ENCODE measurements at regions not wholly inside any gene's neighbourhood (a gene's known extent, or its start where the extent isn't known, plus 50 kb on each side); places are given as distances from the start of the nearest gene placed in this dataset.

- H4K20me1 ChIP-seq (ENCODE audit: insufficient read depth, low read length), result no peaks in the 10 kb centered on the region
- H3K4me2 ChIP-seq (ENCODE audit: low read length), result no peak overlapping the region
- H3K4me3 ChIP-seq (ENCODE audit: low read length), result no peak overlapping the region
- no peak overlapping the region for H2AFZ ChIP-seq (ENCODE audit: low read depth, low read length)
- no peaks in the 10 kb centered on the region for H3K36me3 ChIP-seq (replicated peaks; ENCODE audit: low read depth, low read length)
- H3K27me3 ChIP-seq (ENCODE audit: low read depth, low read length), result peaks cover 17% of the 10 kb centered on the region; the same call in 1 of the 2 replicates
- peaks cover 3% of the 10 kb centered on the region; the same call in 1 of the 2 replicates for H3K4me1 ChIP-seq (ENCODE audit: low read length)
- H3K27ac ChIP-seq (ENCODE audit: low read length), result no peak overlapping the region
- no peaks in the 10 kb centered on the region for H3K79me2 ChIP-seq (ENCODE audit: low read length)
- no peaks in the 10 kb centered on the region for H3K9me3 ChIP-seq (ENCODE audit: insufficient read depth, low read length)
- H3K9ac ChIP-seq (ENCODE audit: low read length), result no peak overlapping the region
- TF ChIP-seq CTCF (IDR thresholded peaks at IDR 0.05; ENCODE audit: low read depth, low read length), result no peak
- TF ChIP-seq EZH2phosphoT487 (IDR thresholded peaks at IDR 0.05; ENCODE audit: low read depth), result no peak
Observed at GRCh38 chr1:36708587-36708986, 225.9 kb upstream of the CSF3R start.

- H3K4me3 ChIP-seq (ENCODE audit: low read length), result no peak overlapping the region
- TF ChIP-seq EZH2phosphoT487 (IDR thresholded peaks at IDR 0.05; ENCODE audit: low read depth) (no peak), CTCF (IDR thresholded peaks at IDR 0.05; ENCODE audit: low read depth, low read length) (no peak)
- no peaks in the 10 kb centered on the region for H3K79me2 ChIP-seq (ENCODE audit: low read length)
- no peak overlapping the region for H3K27ac ChIP-seq (ENCODE audit: low read length)
- H3K4me1 ChIP-seq (ENCODE audit: low read length), result peaks cover 3% of the 10 kb centered on the region; the same call in 1 of the 2 replicates
- H3K4me2 ChIP-seq (ENCODE audit: low read length), result no peak overlapping the region
- H3K36me3 ChIP-seq (replicated peaks; ENCODE audit: low read depth, low read length), result no peaks in the 10 kb centered on the region
- H3K27me3 ChIP-seq (ENCODE audit: low read depth, low read length), result peaks cover 8% of the 10 kb centered on the region; the same call in 1 of the 2 replicates
- no peak overlapping the region for H3K9ac ChIP-seq (ENCODE audit: low read length)
- H4K20me1 ChIP-seq (ENCODE audit: insufficient read depth, low read length), result no peaks in the 10 kb centered on the region
- H2AFZ ChIP-seq (ENCODE audit: low read depth, low read length), result no peak overlapping the region
- H3K9me3 ChIP-seq (ENCODE audit: insufficient read depth, low read length), result no peaks in the 10 kb centered on the region
Observed at GRCh38 chr1:36707221-36707620, 224.5 kb upstream of the CSF3R start.

- H3K9ac ChIP-seq (ENCODE audit: low read length), result no peak overlapping the region
- H2AFZ ChIP-seq (ENCODE audit: low read depth, low read length), result no peak overlapping the region
- peaks cover 8% of the 10 kb centered on the region; the same call in 1 of the 2 replicates for H3K27me3 ChIP-seq (ENCODE audit: low read depth, low read length)
Observed at GRCh38 chr1:36706416-36706815, 223.7 kb upstream of the CSF3R start.

GRCh38 chr1:36705629-36706028, 222.9 kb upstream of the CSF3R start:
- no peak overlapping the region for H3K9ac ChIP-seq (ENCODE audit: low read length)
- no peak overlapping the region for H3K27ac ChIP-seq (ENCODE audit: low read length)
- H3K4me1 ChIP-seq (ENCODE audit: low read length), result peaks cover 3% of the 10 kb centered on the region; the same call in 1 of the 2 replicates
- H3K9me3 ChIP-seq (ENCODE audit: insufficient read depth, low read length), result no peaks in the 10 kb centered on the region
- H3K27me3 ChIP-seq (ENCODE audit: low read depth, low read length), result peaks cover 3% of the 10 kb centered on the region; the same call in 1 of the 2 replicates
- TF ChIP-seq CTCF (IDR thresholded peaks at IDR 0.05; ENCODE audit: low read depth, low read length) (no peak), EZH2phosphoT487 (IDR thresholded peaks at IDR 0.05; ENCODE audit: low read depth) (no peak)
- H2AFZ ChIP-seq (ENCODE audit: low read depth, low read length), result no peak overlapping the region
- no peaks in the 10 kb centered on the region for H3K79me2 ChIP-seq (ENCODE audit: low read length)
- H3K4me3 ChIP-seq (ENCODE audit: low read length), result no peak overlapping the region
- no peaks in the 10 kb centered on the region for H4K20me1 ChIP-seq (ENCODE audit: insufficient read depth, low read length)
- H3K36me3 ChIP-seq (replicated peaks; ENCODE audit: low read depth, low read length), result no peaks in the 10 kb centered on the region
- no peak overlapping the region for H3K4me2 ChIP-seq (ENCODE audit: low read length)

More at GRCh38 chr1:36706416-36706815, 223.7 kb upstream of the CSF3R start:
- H3K79me2 ChIP-seq (ENCODE audit: low read length), result no peaks in the 10 kb centered on the region
- H3K36me3 ChIP-seq (replicated peaks; ENCODE audit: low read depth, low read length), result no peaks in the 10 kb centered on the region
- H4K20me1 ChIP-seq (ENCODE audit: insufficient read depth, low read length), result no peaks in the 10 kb centered on the region
- no peaks in the 10 kb centered on the region for H3K9me3 ChIP-seq (ENCODE audit: insufficient read depth, low read length)
- no peak overlapping the region for H3K27ac ChIP-seq (ENCODE audit: low read length)
- peaks cover 3% of the 10 kb centered on the region; the same call in 1 of the 2 replicates for H3K4me1 ChIP-seq (ENCODE audit: low read length)
- no peak overlapping the region for H3K4me2 ChIP-seq (ENCODE audit: low read length)
- H3K4me3 ChIP-seq (ENCODE audit: low read length), result no peak overlapping the region
- TF ChIP-seq CTCF (IDR thresholded peaks at IDR 0.05; ENCODE audit: low read depth, low read length) (no peak), EZH2phosphoT487 (IDR thresholded peaks at IDR 0.05; ENCODE audit: low read depth) (no peak)
